ENCODE measurements at regions not wholly inside any gene's neighbourhood (a gene's known extent, or its start where the extent isn't known, plus 50 kb on each side); places are given as distances from the start of the nearest gene placed in this dataset.
"Not testable (repeated sequence)": the region's sequence is repeated elsewhere in the genome, so short reads cannot be mapped to it uniquely, and the experiment has no call there.

DNA sequence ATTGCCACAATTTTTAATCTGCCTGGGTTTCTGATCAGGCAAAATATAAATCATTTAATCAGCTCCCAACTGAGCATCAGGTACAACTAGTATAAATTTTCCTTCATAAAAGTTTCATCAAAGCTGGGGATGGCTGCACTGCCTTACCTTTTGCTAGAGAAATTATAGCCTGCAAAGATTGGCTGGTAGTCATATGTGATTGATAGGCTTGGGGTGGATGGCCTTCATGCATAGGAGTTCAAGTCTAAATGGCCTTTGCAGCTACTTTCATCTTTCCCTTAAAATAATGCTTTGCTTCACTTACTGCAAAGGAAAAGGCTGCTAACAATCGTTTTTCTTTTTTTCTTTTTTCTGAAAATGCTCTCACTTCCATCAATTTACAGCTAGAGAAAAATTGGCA is 739.7 kb downstream of the CENPC start:
- DNase-seq: no peak

GRCh38 chr4:66804979-66805378 is 740.3 kb downstream of the CENPC start:
- DNase-seq: no peak

DNA sequence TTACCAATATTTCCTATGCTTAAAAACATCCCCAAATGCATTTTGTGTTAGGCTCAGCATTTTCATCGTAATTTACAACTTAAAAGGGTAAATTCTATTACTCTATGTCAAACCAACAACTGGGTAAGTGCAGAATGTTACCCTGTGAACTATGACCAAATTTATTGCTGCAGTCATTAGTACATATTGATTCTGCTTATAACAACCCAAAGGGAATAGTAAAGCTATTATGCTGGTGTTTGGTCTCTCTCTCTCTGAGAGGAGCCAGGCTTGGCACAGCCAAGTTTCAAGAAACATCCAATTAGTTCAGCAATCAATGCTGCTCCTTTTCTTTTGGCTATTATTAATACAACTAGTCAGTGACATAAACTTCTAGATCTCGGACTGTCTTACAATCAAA is 747.7 kb downstream of the CENPC start:
- no peak for DNase-seq

GRCh38 chr4:66795724-66796123 is 749.6 kb downstream of the CENPC start:
- DNase-seq: no peak

- no peak for DNase-seq
These were observed 750.8 kb downstream of the CENPC start for GRCh38 chr4:66794390-66795034.

GRCh38 chr4:66791686-66792085 is 753.6 kb downstream of the CENPC start:
- DNase-seq: no peak

GRCh38 chr4:66785479-66785878 is 759.8 kb downstream of the CENPC start:
- no peak for DNase-seq

DNA sequence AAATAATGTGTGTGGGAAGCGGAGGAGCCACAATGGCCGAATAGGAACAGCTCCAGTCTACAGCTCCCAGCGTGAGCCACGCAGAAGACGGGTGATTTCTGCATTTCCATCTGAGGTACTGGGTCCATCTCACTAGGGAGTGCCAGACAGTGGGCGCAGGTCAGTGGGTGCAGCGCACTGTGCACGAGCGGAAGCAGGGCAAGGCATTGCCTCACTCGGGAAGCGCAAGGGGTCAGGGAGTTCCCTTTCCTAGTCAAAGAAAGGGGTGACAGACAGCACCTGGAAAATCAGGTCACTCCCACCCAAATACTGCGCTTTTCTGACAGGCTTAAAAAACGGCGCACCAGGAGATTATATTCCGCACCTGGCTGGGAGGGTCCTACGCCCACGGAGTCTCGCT is 762.6 kb downstream of the CENPC start:
- not testable (repeated sequence) for DNase-seq

DNA sequence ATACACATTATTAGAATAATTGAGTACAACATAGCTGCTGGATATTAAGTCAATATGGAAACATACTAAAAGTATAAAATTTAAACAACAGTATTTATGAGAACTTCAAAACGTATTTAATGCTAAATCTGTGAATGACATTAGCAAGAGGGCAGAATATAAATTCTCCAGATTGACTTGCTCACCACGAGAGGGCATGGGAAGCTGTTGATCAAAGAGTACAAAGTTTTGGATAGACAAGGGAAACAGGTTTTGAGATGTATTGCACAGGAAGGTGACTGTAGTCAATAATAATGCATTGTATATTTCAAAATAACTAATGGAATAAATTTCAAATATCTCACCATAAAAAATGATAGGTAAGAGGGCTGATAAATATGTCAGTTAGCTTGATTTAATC is 768.2 kb downstream of the CENPC start:
- DNase-seq: no peak

GRCh38 chr4:66769441-66769840 is 775.9 kb downstream of the CENPC start:
- DNase-seq: no peak

GRCh38 chr4:66767442-66767841 is 777.9 kb downstream of the CENPC start:
- DNase-seq: no peak

- DNase-seq: no peak
These were observed 778.7 kb downstream of the CENPC start for GRCh38 chr4:66766557-66766956.

GRCh38 chr4:66750273-66750672 is 795.0 kb downstream of the CENPC start:
- DNase-seq: no peak

GRCh38 chr4:66746918-66747317 is 798.4 kb downstream of the CENPC start:
- DNase-seq: not testable (repeated sequence)

GRCh38 chr4:66741081-66741480 is 804.2 kb downstream of the CENPC start:
- no peak for DNase-seq

DNA sequence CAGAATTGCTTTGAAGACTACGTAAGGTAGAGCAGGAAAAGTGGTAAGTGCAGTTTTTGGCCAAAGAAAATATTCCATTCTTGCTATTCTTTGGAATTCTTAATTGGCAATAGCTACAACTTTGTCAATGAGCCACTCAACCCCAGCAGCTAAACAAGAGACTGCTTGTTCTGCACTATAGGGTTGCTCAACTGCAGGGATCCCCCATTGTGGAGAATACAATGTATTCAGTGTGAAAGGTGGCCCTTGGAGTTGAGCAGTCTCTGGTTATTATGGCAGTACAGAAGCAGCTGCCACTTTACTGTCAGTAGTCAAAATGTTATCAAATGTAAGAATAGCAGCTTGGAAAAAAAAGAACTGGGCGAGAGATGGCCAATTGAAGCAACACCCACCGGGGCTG is 808.7 kb downstream of the CENPC start:
- no peak for DNase-seq

GRCh38 chr4:66728280-66728679 is 817.0 kb downstream of the CENPC start:
- DNase-seq: no peak

- DNase-seq: not testable (repeated sequence)
These were observed 832.9 kb downstream of the CENPC start for GRCh38 chr4:66712301-66712921.

GRCh38 chr4:66704243-66704642 is 841.1 kb downstream of the CENPC start:
- no peak for DNase-seq

DNA sequence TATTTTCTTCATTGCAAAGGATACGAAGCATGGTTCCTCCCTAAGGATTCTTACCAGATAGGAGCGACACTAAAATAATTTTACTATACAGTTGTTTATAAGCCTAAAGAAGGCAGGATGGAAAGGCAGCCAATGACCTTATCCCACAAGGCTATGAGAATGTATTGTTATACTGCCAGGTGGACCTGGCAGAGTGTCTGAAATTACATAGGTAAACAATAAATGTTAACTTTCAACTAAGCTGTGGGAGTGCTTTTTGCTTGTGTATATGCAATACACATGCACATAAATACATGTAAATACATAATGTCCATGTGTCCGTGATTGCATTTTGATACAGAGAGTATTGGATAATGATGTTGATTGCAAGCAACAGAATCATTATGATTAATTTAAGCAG is 850.6 kb downstream of the CENPC start:
- no peak for DNase-seq

GRCh38 chr4:66693694-66694093 is 851.6 kb downstream of the CENPC start:
- DNase-seq: no peak

DNA sequence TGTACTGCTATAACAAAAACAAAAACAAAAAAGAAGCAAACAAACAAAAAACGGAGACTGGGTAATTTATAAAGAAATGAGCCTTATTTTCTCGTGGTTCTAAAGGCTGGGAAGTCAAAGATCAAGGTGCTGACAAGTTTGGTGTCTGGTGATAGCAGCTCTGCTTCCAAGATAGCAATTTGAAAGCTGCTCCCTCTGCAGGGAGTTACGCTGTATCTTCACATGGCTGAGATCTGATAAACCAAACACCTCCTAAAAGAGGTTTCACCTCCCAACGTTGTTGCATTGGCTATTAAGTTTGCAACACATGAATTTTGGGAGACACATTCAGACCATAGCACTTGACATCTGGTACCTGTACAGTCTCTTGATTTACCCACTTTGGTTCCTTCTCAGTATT is 854.2 kb downstream of the CENPC start:
- no peak for DNase-seq

DNA sequence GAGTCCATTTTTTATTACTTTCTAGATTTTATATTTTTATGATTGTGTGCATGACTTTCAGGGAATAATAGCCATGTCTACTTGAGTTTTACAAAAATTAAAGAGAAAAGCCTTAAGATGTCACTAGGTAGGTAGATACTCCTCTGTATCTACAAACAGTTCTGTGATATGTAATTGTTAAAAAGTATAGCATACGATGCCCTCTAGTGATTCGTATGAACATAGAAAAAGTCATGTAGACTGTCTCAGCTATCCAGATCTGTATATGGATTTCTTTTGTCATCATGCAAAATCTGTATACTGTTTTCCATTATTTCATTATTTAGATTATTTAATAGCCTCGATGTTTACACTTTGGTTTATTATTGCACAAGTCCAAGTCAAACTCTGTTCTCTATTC is 856.6 kb downstream of the CENPC start:
- peak; percentile 28 for DNase-seq

GRCh38 chr4:66687459-66687858 is 857.8 kb downstream of the CENPC start:
- DNase-seq: no peak

DNA sequence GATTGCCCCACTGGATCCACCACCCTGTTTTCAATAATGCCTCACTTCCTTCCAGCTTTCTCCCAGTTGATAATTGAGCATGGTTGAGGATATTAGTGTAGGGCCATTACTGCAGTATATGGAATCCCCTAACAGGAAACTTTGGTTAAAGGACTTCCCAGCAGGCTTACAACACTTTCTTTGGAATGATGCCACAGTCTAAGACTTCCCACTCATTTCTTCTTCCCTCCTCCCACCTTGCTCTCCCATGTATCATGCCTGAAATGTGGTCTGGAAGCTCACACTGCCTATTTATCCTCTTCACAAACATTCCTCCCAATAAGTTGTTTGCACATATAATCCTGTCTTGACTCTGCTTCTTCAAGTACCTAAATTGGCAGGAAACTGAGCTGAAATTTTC is 863.3 kb downstream of the CENPC start:
- peak; percentile 53 for DNase-seq

Data from fibroblast of skin of right biceps (primary cell).